HL-60 (cell line): ENCODE measurements at regions not wholly inside any gene's neighbourhood (a gene's known extent, or its start where the extent isn't known, plus 50 kb on each side); places are given as distances from the start of the nearest gene placed in this dataset.

ENCODE experiments used
- CTCF ChIP-seq: IDR thresholded peaks from one replicate; pipeline ENCODE4 v1.5.1; 2011; ENCODE audit warnings: low read length, control low read depth, inconsistent platforms; ENCODE audit not compliant: insufficient read depth
- POLR2AphosphoS5 ChIP-seq: IDR thresholded peaks from 2 replicates; pipeline ENCODE4 v1.6.1; 2012; ENCODE audit warnings: low read depth
- SPI1 ChIP-seq: IDR thresholded peaks from 2 replicates; pipeline ENCODE4 v1.6.1; 2012; ENCODE audit warnings: low read depth, mild to moderate bottlenecking, borderline replicate concordance
- TF ChIP-seq, protein P1 (sequence below): IDR thresholded peaks from 2 replicates; pipeline ENCODE4 v1.6.1; 2012; ENCODE audit warnings: low read depth; ENCODE audit not compliant: insufficient replicate concordance

- TF ChIP-seq CTCF (no peak), POLR2AphosphoS5 (no peak), SPI1 (no peak)
- TF ChIP-seq, protein P1, sequence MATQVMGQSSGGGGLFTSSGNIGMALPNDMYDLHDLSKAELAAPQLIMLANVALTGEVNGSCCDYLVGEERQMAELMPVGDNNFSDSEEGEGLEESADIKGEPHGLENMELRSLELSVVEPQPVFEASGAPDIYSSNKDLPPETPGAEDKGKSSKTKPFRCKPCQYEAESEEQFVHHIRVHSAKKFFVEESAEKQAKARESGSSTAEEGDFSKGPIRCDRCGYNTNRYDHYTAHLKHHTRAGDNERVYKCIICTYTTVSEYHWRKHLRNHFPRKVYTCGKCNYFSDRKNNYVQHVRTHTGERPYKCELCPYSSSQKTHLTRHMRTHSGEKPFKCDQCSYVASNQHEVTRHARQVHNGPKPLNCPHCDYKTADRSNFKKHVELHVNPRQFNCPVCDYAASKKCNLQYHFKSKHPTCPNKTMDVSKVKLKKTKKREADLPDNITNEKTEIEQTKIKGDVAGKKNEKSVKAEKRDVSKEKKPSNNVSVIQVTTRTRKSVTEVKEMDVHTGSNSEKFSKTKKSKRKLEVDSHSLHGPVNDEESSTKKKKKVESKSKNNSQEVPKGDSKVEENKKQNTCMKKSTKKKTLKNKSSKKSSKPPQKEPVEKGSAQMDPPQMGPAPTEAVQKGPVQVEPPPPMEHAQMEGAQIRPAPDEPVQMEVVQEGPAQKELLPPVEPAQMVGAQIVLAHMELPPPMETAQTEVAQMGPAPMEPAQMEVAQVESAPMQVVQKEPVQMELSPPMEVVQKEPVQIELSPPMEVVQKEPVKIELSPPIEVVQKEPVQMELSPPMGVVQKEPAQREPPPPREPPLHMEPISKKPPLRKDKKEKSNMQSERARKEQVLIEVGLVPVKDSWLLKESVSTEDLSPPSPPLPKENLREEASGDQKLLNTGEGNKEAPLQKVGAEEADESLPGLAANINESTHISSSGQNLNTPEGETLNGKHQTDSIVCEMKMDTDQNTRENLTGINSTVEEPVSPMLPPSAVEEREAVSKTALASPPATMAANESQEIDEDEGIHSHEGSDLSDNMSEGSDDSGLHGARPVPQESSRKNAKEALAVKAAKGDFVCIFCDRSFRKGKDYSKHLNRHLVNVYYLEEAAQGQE = no peak
These were observed 265.1 kb upstream of the CEP162 start for GRCh38 chr6:84492241-84493165.
